IPS-18a (cell line): ENCODE measurements at regions not wholly inside any gene's neighbourhood (a gene's known extent, or its start where the extent isn't known, plus 50 kb on each side); places are given as distances from the start of the nearest gene placed in this dataset.
"Not testable (repeated sequence)": the region's sequence is repeated elsewhere in the genome, so short reads cannot be mapped to it uniquely, and the experiment has no call there.

Experiments used
- H3K27ac ChIP-seq: one replicate; pipeline ENCODE4 v1.5.1; 2013; ENCODE audit warnings: low read length
- H3K27me3 ChIP-seq: one replicate; pipeline ENCODE4 v1.6.1; 2013; ENCODE audit warnings: mild to moderate bottlenecking, low read length; ENCODE audit not compliant: control insufficient read depth, insufficient read depth
- H3K36me3 ChIP-seq: one replicate; pipeline ENCODE4 v1.6.1; 2013; ENCODE audit warnings: low read depth, low read length; ENCODE audit not compliant: control insufficient read depth
- H3K4me1 ChIP-seq: one replicate; pipeline ENCODE4 v1.6.1; 2013; ENCODE audit warnings: low read depth, low read length; ENCODE audit not compliant: control insufficient read depth
- H3K4me3 ChIP-seq: one replicate; pipeline ENCODE4 v1.5.1; 2013; ENCODE audit warnings: low read length
- H3K9ac ChIP-seq: one replicate; pipeline ENCODE4 v1.6.1; 2013; ENCODE audit warnings: mild to moderate bottlenecking, low read length, moderate library complexity
- H3K9me3 ChIP-seq: one replicate; pipeline ENCODE4 v1.6.1; 2013; ENCODE audit warnings: low read depth, low read length; ENCODE audit not compliant: control insufficient read depth

GRCh38 chr13:89153941-89154340, 1482.8 kb downstream of the SLITRK5 start:
- Histone ChIP-seq H3K4me1 (no peaks in the 10 kb centered on the region), H3K9ac (no peak overlapping the region), H3K36me3 (no peaks in the 10 kb centered on the region), H3K9me3 (no peaks in the 10 kb centered on the region), H3K4me3 (no peak overlapping the region), H3K27me3 (no peaks in the 10 kb centered on the region), H3K27ac (no peak overlapping the region)

- no peak overlapping the region for H3K4me3 ChIP-seq
- H3K27ac ChIP-seq, result no peak overlapping the region
- no peaks in the 10 kb centered on the region for H3K9me3 ChIP-seq
- no peaks in the 10 kb centered on the region for H3K4me1 ChIP-seq
- no peaks in the 10 kb centered on the region for H3K36me3 ChIP-seq
- H3K27me3 ChIP-seq, result no peaks in the 10 kb centered on the region
- no peak overlapping the region for H3K9ac ChIP-seq
Measured at GRCh38 chr13:89163096-89163495, 1491.9 kb downstream of the SLITRK5 start.

- H3K9me3 ChIP-seq, result no peaks in the 10 kb centered on the region
- no peak overlapping the region for H3K27ac ChIP-seq
- no peaks in the 10 kb centered on the region for H3K4me1 ChIP-seq
- no peaks in the 10 kb centered on the region for H3K36me3 ChIP-seq
- H3K27me3 ChIP-seq, result no peaks in the 10 kb centered on the region
- no peak overlapping the region for H3K4me3 ChIP-seq
- H3K9ac ChIP-seq, result no peak overlapping the region
Measured at GRCh38 chr13:89165685-89166084, 1494.5 kb downstream of the SLITRK5 start.

- H3K4me3 ChIP-seq, result no peak overlapping the region
- H3K4me1 ChIP-seq, result no peaks in the 10 kb centered on the region
- H3K9ac ChIP-seq, result no peak overlapping the region
- H3K9me3 ChIP-seq, result no peaks in the 10 kb centered on the region
- no peaks in the 10 kb centered on the region for H3K36me3 ChIP-seq
- H3K27me3 ChIP-seq, result no peaks in the 10 kb centered on the region
- no peak overlapping the region for H3K27ac ChIP-seq
Measured at GRCh38 chr13:89169951-89170350, 1498.8 kb downstream of the SLITRK5 start.

- no peaks in the 10 kb centered on the region for H3K27me3 ChIP-seq
- no peaks in the 10 kb centered on the region for H3K36me3 ChIP-seq
- no peak overlapping the region for H3K27ac ChIP-seq
- H3K4me3 ChIP-seq, result no peak overlapping the region
- H3K9ac ChIP-seq, result no peak overlapping the region
- H3K9me3 ChIP-seq, result no peaks in the 10 kb centered on the region
- no peaks in the 10 kb centered on the region for H3K4me1 ChIP-seq
Measured at GRCh38 chr13:89181041-89181440, 1509.9 kb downstream of the SLITRK5 start.

- Histone ChIP-seq H3K27ac (no peak overlapping the region), H3K9me3 (no peaks in the 10 kb centered on the region), H3K4me1 (no peaks in the 10 kb centered on the region), H3K27me3 (no peaks in the 10 kb centered on the region), H3K36me3 (no peaks in the 10 kb centered on the region), H3K9ac (no peak overlapping the region), H3K4me3 (no peak overlapping the region)
Measured at GRCh38 chr13:89199138-89199537, 1528.0 kb downstream of the SLITRK5 start.

- Histone ChIP-seq H3K27me3 (no peaks in the 10 kb centered on the region), H3K9me3 (no peaks in the 10 kb centered on the region), H3K4me1 (no peaks in the 10 kb centered on the region), H3K4me3 (no peak overlapping the region), H3K36me3 (no peaks in the 10 kb centered on the region), H3K9ac (no peak overlapping the region), H3K27ac (no peak overlapping the region)
Measured at GRCh38 chr13:89204435-89204834, 1533.3 kb downstream of the SLITRK5 start.

GRCh38 chr13:89205856-89206520, 1534.8 kb downstream of the SLITRK5 start:
- no peaks in the 10 kb centered on the region for H3K27me3 ChIP-seq
- no peaks in the 10 kb centered on the region for H3K4me1 ChIP-seq
- no peak overlapping the region for H3K9ac ChIP-seq
- H3K4me3 ChIP-seq, result no peak overlapping the region
- H3K36me3 ChIP-seq, result no peaks in the 10 kb centered on the region
- no peak overlapping the region for H3K27ac ChIP-seq
- no peaks in the 10 kb centered on the region for H3K9me3 ChIP-seq

GRCh38 chr13:89212186-89212585, 1541.0 kb downstream of the SLITRK5 start:
- Histone ChIP-seq H3K36me3 (no peaks in the 10 kb centered on the region), H3K4me1 (no peaks in the 10 kb centered on the region), H3K4me3 (no peak overlapping the region), H3K9ac (no peak overlapping the region), H3K9me3 (no peaks in the 10 kb centered on the region), H3K27ac (no peak overlapping the region), H3K27me3 (no peaks in the 10 kb centered on the region)

- no peak overlapping the region for H3K9ac ChIP-seq
- no peaks in the 10 kb centered on the region for H3K36me3 ChIP-seq
- no peaks in the 10 kb centered on the region for H3K27me3 ChIP-seq
- no peak overlapping the region for H3K27ac ChIP-seq
- no peaks in the 10 kb centered on the region for H3K4me1 ChIP-seq
- no peak overlapping the region for H3K4me3 ChIP-seq
- no peaks in the 10 kb centered on the region for H3K9me3 ChIP-seq
Measured at GRCh38 chr13:89214185-89214584, 1543.0 kb downstream of the SLITRK5 start.

GRCh38 chr13:89215319-89215718, 1544.1 kb downstream of the SLITRK5 start:
- H3K36me3 ChIP-seq, H3K4me1 ChIP-seq, H3K4me3 ChIP-seq, H3K9me3 ChIP-seq, H3K27ac ChIP-seq, H3K9ac ChIP-seq, H3K27me3 ChIP-seq: not testable (repeated sequence)

- Histone ChIP-seq H3K4me1 (no peaks in the 10 kb centered on the region), H3K9ac (no peak overlapping the region), H3K4me3 (no peak overlapping the region), H3K36me3 (no peaks in the 10 kb centered on the region), H3K27me3 (no peaks in the 10 kb centered on the region), H3K9me3 (no peaks in the 10 kb centered on the region), H3K27ac (no peak overlapping the region)
Measured at GRCh38 chr13:89217813-89218212, 1546.6 kb downstream of the SLITRK5 start.
